ACHN (cell line): ENCODE measurements at regions not wholly inside any gene's neighbourhood (a gene's known extent, or its start where the extent isn't known, plus 50 kb on each side); places are given as distances from the start of the nearest gene placed in this dataset.

Experiments used
- DNase-seq: peaks from one replicate; pipeline ENCODE4 v3.0.0-alpha.2; 2015
- in situ Hi-C: cut with HindIII; loops from 2 replicates; pipeline ENCODE4 v1.10.0; 2017; ENCODE audit warnings: low sequenced_read_pairs, low pct_ligation_motif_present, low pct_unique_long_range_greater_than_20kb

- in situ Hi-C loops, result no loop called here
- DNase-seq, result no peak
These were observed 186.9 kb upstream of the SLC24A5 start for GRCh38 chr15:47933865-47934264.

GRCh38 chr15:47934342-47934741, 186.4 kb upstream of the SLC24A5 start:
- DNase-seq, result no peak
- in situ Hi-C loops, result no loop called here

- in situ Hi-C loops, result no loop called here
- DNase-seq, result no peak
These were observed 183.0 kb upstream of the SLC24A5 start for GRCh38 chr15:47937834-47938233.

GRCh38 chr15:47944637-47945288, 176.0 kb upstream of the SLC24A5 start:
- DNase-seq, result no peak
- in situ Hi-C loops, result no loop called here

- in situ Hi-C loops, result no loop called here
- DNase-seq, result no peak
These were observed 174.7 kb upstream of the SLC24A5 start for GRCh38 chr15:47945872-47946650.

GRCh38 chr15:47949815-47950214, 171.0 kb upstream of the SLC24A5 start:
- in situ Hi-C loops, result no loop called here
- no peak for DNase-seq

- in situ Hi-C loops, result no loop called here
- DNase-seq, result no peak
These were observed 170.3 kb upstream of the SLC24A5 start for GRCh38 chr15:47950447-47950846.

- in situ Hi-C loops, result no loop called here
- DNase-seq, result no peak
These were observed 169.0 kb upstream of the SLC24A5 start for GRCh38 chr15:47951781-47952180.

- in situ Hi-C loops, result no loop called here
- DNase-seq, result no peak
These were observed 166.6 kb upstream of the SLC24A5 start for GRCh38 chr15:47954196-47954595.

- no peak for DNase-seq
- in situ Hi-C loops, result no loop called here
These were observed 165.8 kb upstream of the SLC24A5 start for GRCh38 chr15:47955021-47955420.

- in situ Hi-C loops, result no loop called here
- no peak for DNase-seq
These were observed 161.0 kb upstream of the SLC24A5 start for GRCh38 chr15:47959617-47960413.

- in situ Hi-C loops, result no loop called here
- DNase-seq, result no peak
These were observed 159.2 kb upstream of the SLC24A5 start for GRCh38 chr15:47961401-47962090.

GRCh38 chr15:47963265-47963664, 157.5 kb upstream of the SLC24A5 start:
- in situ Hi-C loops, result no loop called here
- no peak for DNase-seq

- in situ Hi-C loops, result no loop called here
- DNase-seq, result no peak
These were observed 156.6 kb upstream of the SLC24A5 start for GRCh38 chr15:47964229-47964628.

GRCh38 chr15:47965297-47965696, 155.5 kb upstream of the SLC24A5 start:
- no peak for DNase-seq
- in situ Hi-C loops, result no loop called here

GRCh38 chr15:47968593-47968992, 152.2 kb upstream of the SLC24A5 start:
- in situ Hi-C loops, result no loop called here
- no peak for DNase-seq

- DNase-seq, result no peak
These were observed 149.2 kb upstream of the SLC24A5 start for GRCh38 chr15:47971637-47972036.

GRCh38 chr15:47972738-47973137, 148.1 kb upstream of the SLC24A5 start:
- DNase-seq, result no peak
- in situ Hi-C loops, result no loop called here

More at GRCh38 chr15:47971637-47972036, 149.2 kb upstream of the SLC24A5 start:
- in situ Hi-C loops, result no loop called here

- no peak for DNase-seq
- in situ Hi-C loops, result no loop called here
These were observed 146.1 kb upstream of the SLC24A5 start for GRCh38 chr15:47974724-47975123.
